ENCODE measurements at regions not wholly inside any gene's neighbourhood (a gene's known extent, or its start where the extent isn't known, plus 50 kb on each side); places are given as distances from the start of the nearest gene placed in this dataset.

DNA sequence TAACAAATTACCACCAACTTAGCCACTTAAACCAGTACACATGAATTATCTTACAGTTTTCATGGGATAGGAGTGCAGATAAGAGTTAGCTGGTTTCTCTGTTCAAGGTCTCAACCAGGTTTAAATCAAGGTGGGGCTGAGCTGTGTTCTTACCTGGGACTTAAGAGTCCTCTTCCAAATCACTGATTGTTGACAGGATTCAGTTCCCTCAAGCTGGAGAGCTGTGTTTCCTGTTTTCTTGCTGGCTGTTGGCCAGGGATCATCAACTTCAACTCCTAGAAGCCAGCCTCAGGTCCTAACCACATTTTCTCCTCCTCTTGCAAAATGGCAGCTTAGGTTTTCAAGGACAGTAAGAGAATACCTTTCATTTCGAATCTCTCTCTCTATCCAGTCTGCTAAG lies 123.8 kb upstream of the CHRM3 start:
- no peaks in the 10 kb centered on the region for H3K36me3 ChIP-seq (replicated peaks; ENCODE audit: insufficient read depth, low read length)
- H3K4me3 ChIP-seq (ENCODE audit: low read length) = no peak overlapping the region
- H2AFZ ChIP-seq (ENCODE audit: low read length) = no peak overlapping the region
- H3K4me1 ChIP-seq (ENCODE audit: low read length) = no peaks in the 10 kb centered on the region
- TF ChIP-seq EZH2phosphoT487 (IDR thresholded peaks at IDR 0.05; ENCODE audit: low read length) = no peak
- TF ChIP-seq, protein P1, sequence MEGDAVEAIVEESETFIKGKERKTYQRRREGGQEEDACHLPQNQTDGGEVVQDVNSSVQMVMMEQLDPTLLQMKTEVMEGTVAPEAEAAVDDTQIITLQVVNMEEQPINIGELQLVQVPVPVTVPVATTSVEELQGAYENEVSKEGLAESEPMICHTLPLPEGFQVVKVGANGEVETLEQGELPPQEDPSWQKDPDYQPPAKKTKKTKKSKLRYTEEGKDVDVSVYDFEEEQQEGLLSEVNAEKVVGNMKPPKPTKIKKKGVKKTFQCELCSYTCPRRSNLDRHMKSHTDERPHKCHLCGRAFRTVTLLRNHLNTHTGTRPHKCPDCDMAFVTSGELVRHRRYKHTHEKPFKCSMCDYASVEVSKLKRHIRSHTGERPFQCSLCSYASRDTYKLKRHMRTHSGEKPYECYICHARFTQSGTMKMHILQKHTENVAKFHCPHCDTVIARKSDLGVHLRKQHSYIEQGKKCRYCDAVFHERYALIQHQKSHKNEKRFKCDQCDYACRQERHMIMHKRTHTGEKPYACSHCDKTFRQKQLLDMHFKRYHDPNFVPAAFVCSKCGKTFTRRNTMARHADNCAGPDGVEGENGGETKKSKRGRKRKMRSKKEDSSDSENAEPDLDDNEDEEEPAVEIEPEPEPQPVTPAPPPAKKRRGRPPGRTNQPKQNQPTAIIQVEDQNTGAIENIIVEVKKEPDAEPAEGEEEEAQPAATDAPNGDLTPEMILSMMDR (IDR thresholded peaks at IDR 0.05; ENCODE audit: low read length) = no peak
- TF ChIP-seq EZH2 (optimal IDR thresholded peaks at IDR 0.05; ENCODE audit: low read depth, low read length) = no peak
- H3K9ac ChIP-seq (ENCODE audit: low read length) = no peak overlapping the region
- H3F3A ChIP-seq (ENCODE audit: insufficient read depth, low read length) = no peaks in the 10 kb centered on the region
- H3K79me2 ChIP-seq (ENCODE audit: low read length) = no peaks in the 10 kb centered on the region
- no peaks in the 10 kb centered on the region for H3K9me3 ChIP-seq (replicated peaks; ENCODE audit: insufficient read depth, low read length)
- no peaks in the 10 kb centered on the region for H3K9me2 ChIP-seq (replicated peaks; ENCODE audit: insufficient read depth, low read length)
- H4K20me1 ChIP-seq (ENCODE audit: insufficient read depth, low read length) = no peaks in the 10 kb centered on the region
- H3K4me2 ChIP-seq (ENCODE audit: low read depth, low read length) = no peak overlapping the region
- no peak overlapping the region for H3K27ac ChIP-seq (ENCODE audit: low read length)
- no peak for DNase-seq
- no peaks in the 10 kb centered on the region for H3K27me3 ChIP-seq (replicated peaks; ENCODE audit: insufficient read depth, low read length)

DNA sequence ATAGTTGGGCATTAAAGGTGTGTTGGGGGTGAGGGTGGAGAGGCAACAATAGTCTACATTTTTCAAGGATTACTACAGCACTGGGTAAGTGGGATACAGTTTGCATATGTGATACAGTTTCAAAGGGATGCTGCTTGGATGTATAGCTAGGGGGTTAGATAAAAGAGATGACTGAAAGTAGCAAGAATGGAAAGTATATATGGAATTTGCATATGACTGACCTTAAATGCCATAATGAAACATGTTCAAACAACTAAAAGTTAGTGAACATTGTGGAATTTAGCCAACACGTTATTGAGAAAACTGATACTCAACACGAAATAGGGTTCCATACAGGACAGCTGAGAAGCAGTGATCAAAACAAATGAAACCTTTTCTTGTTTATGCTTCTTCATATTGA lies 124.8 kb upstream of the CHRM3 start:
- H3K4me2 ChIP-seq (ENCODE audit: low read depth, low read length) = no peak overlapping the region
- no peaks in the 10 kb centered on the region for H3K79me2 ChIP-seq (ENCODE audit: low read length)

DNA sequence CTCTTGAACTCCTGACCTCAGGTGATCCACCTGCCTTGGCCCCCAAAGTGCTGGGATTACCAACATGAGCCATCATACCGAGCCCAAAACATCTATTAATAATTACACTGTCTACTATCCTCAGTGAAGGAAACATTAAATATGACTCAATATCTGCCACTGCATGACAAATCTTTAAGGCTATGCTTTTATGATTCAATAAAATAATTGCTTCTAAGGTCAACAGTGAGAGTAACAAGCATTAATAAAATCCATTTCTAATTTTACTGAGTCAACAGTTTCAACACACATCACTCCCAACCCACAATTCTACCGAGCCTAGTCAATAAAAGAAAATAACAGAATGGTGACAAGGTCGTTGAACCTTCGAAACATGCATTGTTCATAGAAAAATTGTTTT lies 125.5 kb upstream of the CHRM3 start:
- TF ChIP-seq, protein P1 (IDR thresholded peaks at IDR 0.05; ENCODE audit: low read length) = no peak
- TF ChIP-seq EZH2 (optimal IDR thresholded peaks at IDR 0.05; ENCODE audit: low read depth, low read length) (no peak), EZH2phosphoT487 (IDR thresholded peaks at IDR 0.05; ENCODE audit: low read length) (no peak)
- H4K20me1 ChIP-seq (ENCODE audit: insufficient read depth, low read length) = no peaks in the 10 kb centered on the region
- no peak overlapping the region for H3K9ac ChIP-seq (ENCODE audit: low read length)
- H3K27me3 ChIP-seq (replicated peaks; ENCODE audit: insufficient read depth, low read length) = no peaks in the 10 kb centered on the region
- H3K4me3 ChIP-seq (ENCODE audit: low read length) = no peak overlapping the region
- H3K36me3 ChIP-seq (replicated peaks; ENCODE audit: insufficient read depth, low read length) = no peaks in the 10 kb centered on the region
- no peak overlapping the region for H3K4me2 ChIP-seq (ENCODE audit: low read depth, low read length)
- H3K9me3 ChIP-seq (replicated peaks; ENCODE audit: insufficient read depth, low read length) = no peaks in the 10 kb centered on the region
- no peaks in the 10 kb centered on the region for H3F3A ChIP-seq (ENCODE audit: insufficient read depth, low read length)
- no peaks in the 10 kb centered on the region for H3K9me2 ChIP-seq (replicated peaks; ENCODE audit: insufficient read depth, low read length)
- H2AFZ ChIP-seq (ENCODE audit: low read length) = no peak overlapping the region
- H3K4me1 ChIP-seq (ENCODE audit: low read length) = no peaks in the 10 kb centered on the region
- no peak overlapping the region for H3K27ac ChIP-seq (ENCODE audit: low read length)
- no peaks in the 10 kb centered on the region for H3K79me2 ChIP-seq (ENCODE audit: low read length)
- no peak for DNase-seq

More for the DNA sequence above, 124.8 kb upstream of the CHRM3 start:
- H3K27me3 ChIP-seq (replicated peaks; ENCODE audit: insufficient read depth, low read length) = no peaks in the 10 kb centered on the region
- TF ChIP-seq EZH2 (optimal IDR thresholded peaks at IDR 0.05; ENCODE audit: low read depth, low read length) = no peak
- TF ChIP-seq, protein P1 (IDR thresholded peaks at IDR 0.05; ENCODE audit: low read length) = no peak
- no peaks in the 10 kb centered on the region for H3K9me3 ChIP-seq (replicated peaks; ENCODE audit: insufficient read depth, low read length)
- H3K4me1 ChIP-seq (ENCODE audit: low read length) = no peaks in the 10 kb centered on the region
- H4K20me1 ChIP-seq (ENCODE audit: insufficient read depth, low read length) = no peaks in the 10 kb centered on the region
- H3F3A ChIP-seq (ENCODE audit: insufficient read depth, low read length) = no peaks in the 10 kb centered on the region
- H3K4me3 ChIP-seq (ENCODE audit: low read length) = no peak overlapping the region
- H3K9me2 ChIP-seq (replicated peaks; ENCODE audit: insufficient read depth, low read length) = no peaks in the 10 kb centered on the region
- H3K27ac ChIP-seq (ENCODE audit: low read length) = no peak overlapping the region
- no peak overlapping the region for H3K9ac ChIP-seq (ENCODE audit: low read length)
- no peak overlapping the region for H2AFZ ChIP-seq (ENCODE audit: low read length)
- no peaks in the 10 kb centered on the region for H3K36me3 ChIP-seq (replicated peaks; ENCODE audit: insufficient read depth, low read length)
- DNase-seq = no peak

Data from MM.1S (cell line).